Spleen (tissue), 11 donors: ENCODE measurements at regions not wholly inside any gene's neighbourhood (a gene's known extent, or its start where the extent isn't known, plus 50 kb on each side); places are given as distances from the start of the nearest gene placed in this dataset.

Source experiments
- DNase-seq: peaks from one replicate; pipeline ENCODE4 v3.0.0-alpha.2; 2020
- H3K27ac ChIP-seq, 8 donors: fragments of 200-600 bp; sonication (generic) in 7 of 8; 1 replicate in 4 of 8; 2 replicates in 4 of 8; pipeline versions ENCODE4 v1.5.0 to v1.8.0; 2016 to 2021; ENCODE audit warnings: inconsistent platforms in 4 of 8, mild to moderate bottlenecking in 4 of 8, moderate library complexity in 1 of 8
- H3K27me3 ChIP-seq, 7 donors: fragments of 200-600 bp; sonication (generic) in 6 of 7; replicated peaks in 1 of 7; 1 replicate in 4 of 7; 2 replicates in 3 of 7; pipeline versions ENCODE4 v1.5.0 to v1.8.0; 2016 to 2021; ENCODE audit warnings: inconsistent platforms in 3 of 7, mild to moderate bottlenecking in 1 of 7
- H3K36me3 ChIP-seq, 6 donors: fragments of 200-600 bp; sonication (generic) in 5 of 6; 1 replicate in 4 of 6; 2 replicates in 2 of 6; pipeline versions ENCODE4 v1.5.0 to v1.8.0; 2016 to 2021; ENCODE audit warnings: inconsistent platforms in 2 of 6
- H3K4me1 ChIP-seq, 6 donors: fragments of 200-600 bp; sonication (generic) in 5 of 6; 1 replicate in 3 of 6; 2 replicates in 3 of 6; pipeline versions ENCODE4 v1.5.0 to v1.8.0; 2016 to 2021; ENCODE audit warnings: inconsistent platforms in 3 of 6
- H3K4me3 ChIP-seq, 8 donors: fragments of 200-600 bp; sonication (generic) in 7 of 8; 1 replicate in 4 of 8; 2 replicates in 4 of 8; pipeline versions ENCODE4 v1.5.0 to v1.8.0; 2016 to 2021; ENCODE audit warnings: inconsistent platforms in 4 of 8, mild to moderate bottlenecking in 4 of 8, moderate library complexity in 2 of 8
- H3K9me3 ChIP-seq, 8 donors: fragments of 200-600 bp; sonication (generic) in 7 of 8; 1 replicate in 4 of 8; 2 replicates in 4 of 8; pipeline versions ENCODE4 v1.5.0 to v1.8.0; 2016 to 2021; ENCODE audit warnings: inconsistent platforms in 4 of 8
- CTCF ChIP-seq, 11 experiments: fragments of 200-600 bp in 7 of 11; fragments of 450-650 bp in 4 of 11; sonication (generic) in 4 of 11; IDR thresholded peaks in 8 of 11; conservative IDR thresholded peaks in 3 of 11; 1 replicate in 7 of 11; 2 replicates in 4 of 11; pipeline versions ENCODE4 v1.4.0 to v1.8.0; 2016 to 2021; ENCODE audit warnings: antibody characterized with exemption in 11 of 11, inconsistent platforms in 4 of 11, mild to moderate bottlenecking in 1 of 11
- POLR2A ChIP-seq, 3 donors: fragments of 450-650 bp; IDR thresholded peaks; one replicate each; pipeline ENCODE4 v1.5.1; 2017; ENCODE audit warnings: antibody characterized with exemption in 3 of 3, mild to moderate bottlenecking in 1 of 3
- POLR2AphosphoS5 ChIP-seq, 3 donors: sonication (generic); formaldehyde crosslinking; IDR thresholded peaks; one replicate each; pipeline ENCODE4 v1.5.1; 2017; ENCODE audit warnings: antibody characterized with exemption in 3 of 3
- WGBS, 5 donors: extraction: QIAGEN DNeasy Blood & Tissue Kit in 3 of 5; methylation state at CpG; one replicate each; pipeline versions ENCODE4 v1.1.5 to v1.1.7; 2013 to 2018; 5-methylcytosine and 5-hydroxymethylcytosine counted together
- intact Hi-C: fragments of 100-400 bp; cut with DNase I; formaldehyde crosslinking; loops from one replicate; pipeline ENCODE4 v1.15.0; 2023; ENCODE audit warnings: low total_unique reads
- donor health status: healthy with polysubstance abuse.
- donor health status: DM: no; HTN: no; CAD: no; lungs with moderate emphysema.
- donor health status: DM: no; HTN: no; CAD: no.
- donor health status: Bipolar disorder and iron deficiency.
- donor health status: healthy.
- donor health status: DM: no; HTN: no; CAD: no.
- donor health status: DM: yes; HTN: yes; CAD: no.

- Histone ChIP-seq H3K36me3 (no peaks in the 10 kb centered on the region), H3K27ac (no peak overlapping the region), H3K9me3 (no peaks in the 10 kb centered on the region), H3K27me3 (no peaks in the 10 kb centered on the region), H3K4me1 (no peaks in the 10 kb centered on the region), H3K4me3 (no peak overlapping the region)
- intact Hi-C loops = no loop called here
- 89 to 97% (median 94%) methylated on average over 7 of the region's 7 CpGs for WGBS, 5 donors
- no peak for TF ChIP-seq POLR2AphosphoS5 (IDR thresholded peaks at IDR 0.05)
- TF ChIP-seq POLR2A (IDR thresholded peaks at IDR 0.05) = no peak
- TF ChIP-seq CTCF (IDR thresholded peaks at IDR 0.05 in 8 of 11, conservative IDR thresholded peaks at IDR 0.05 in 3 of 11) = no peak
- no peak for DNase-seq
These were observed 292.1 kb downstream of the ZEB1 start for GRCh38 chr10:31611161-31611560.

GRCh38 chr10:31607481-31607880 is 288.5 kb downstream of the ZEB1 start:
- intact Hi-C loops = no loop called here
- Histone ChIP-seq H3K27me3 (peaks cover 0 to 12% (median 0%) of the 10 kb centered on the region in 7 donors), H3K4me3 (no peak overlapping the region), H3K9me3 (no peaks in the 10 kb centered on the region), H3K27ac (no peak overlapping the region), H3K36me3 (no peaks in the 10 kb centered on the region), H3K4me1 (peaks cover 0 to 18% (median 7%) of the 10 kb centered on the region in 6 donors)
- no peak for DNase-seq
- no peak for TF ChIP-seq POLR2AphosphoS5 (IDR thresholded peaks at IDR 0.05)
- no peak for TF ChIP-seq POLR2A (IDR thresholded peaks at IDR 0.05)
- no peak for TF ChIP-seq CTCF (IDR thresholded peaks at IDR 0.05 in 8 of 11, conservative IDR thresholded peaks at IDR 0.05 in 3 of 11)
- WGBS, 5 donors = 86 to 90% (median 87%) methylated on average over 3 of the region's 3 CpGs

- DNase-seq = no peak
- Histone ChIP-seq H3K4me3 (no peak overlapping the region), H3K9me3 (no peaks in the 10 kb centered on the region), H3K4me1 (peaks cover 0 to 20% (median 7%) of the 10 kb centered on the region in 6 donors), H3K27me3 (peaks cover 0 to 12% (median 0%) of the 10 kb centered on the region in 7 donors), H3K36me3 (no peaks in the 10 kb centered on the region), H3K27ac (no peak overlapping the region)
- no peak for TF ChIP-seq CTCF (IDR thresholded peaks at IDR 0.05 in 8 of 11, conservative IDR thresholded peaks at IDR 0.05 in 3 of 11)
- TF ChIP-seq POLR2AphosphoS5 (IDR thresholded peaks at IDR 0.05) = no peak
- TF ChIP-seq POLR2A (IDR thresholded peaks at IDR 0.05) = no peak
- intact Hi-C loops = no loop called here
These were observed 287.8 kb downstream of the ZEB1 start for GRCh38 chr10:31606841-31607240.

GRCh38 chr10:31605861-31606525 is 287.0 kb downstream of the ZEB1 start:
- intact Hi-C loops = no loop called here
- Histone ChIP-seq H3K36me3 (no peaks in the 10 kb centered on the region), H3K27ac (no peak overlapping the region), H3K4me1 (peaks cover 0 to 20% (median 7%) of the 10 kb centered on the region in 6 donors), H3K4me3 (no peak overlapping the region), H3K9me3 (no peaks in the 10 kb centered on the region), H3K27me3 (peaks cover 0 to 12% (median 0%) of the 10 kb centered on the region in 7 donors)
- whole genome bisulfite sequencing, 5 donors = 61 to 89% (median 82%) methylated on average over 2 of the region's 2 CpGs
- TF ChIP-seq CTCF (IDR thresholded peaks at IDR 0.05 in 8 of 11, conservative IDR thresholded peaks at IDR 0.05 in 3 of 11) (no peak), POLR2A (IDR thresholded peaks at IDR 0.05) (no peak), POLR2AphosphoS5 (IDR thresholded peaks at IDR 0.05) (no peak)
- no peak for DNase-seq
